GM23338 (cell line): ENCODE measurements at regions not wholly inside any gene's neighbourhood (a gene's known extent, or its start where the extent isn't known, plus 50 kb on each side); places are given as distances from the start of the nearest gene placed in this dataset.

ENCODE experiments used
- CREB1 ChIP-seq: fragments of 250-450 bp; sonication (Bioruptor Pico); IDR thresholded peaks from 2 replicates; pipeline ENCODE4 v1.5.0; 2020; ENCODE audit warnings: low read depth, mild to moderate bottlenecking, moderate library complexity
- CTCF ChIP-seq, 2 experiments: fragments of 200-600 bp in 1 of 2; sonication (generic) in 1 of 2; conservative IDR thresholded peaks; 2 replicates each; pipeline versions ENCODE4 v1.5.1 to v1.6.1; 2016 to 2017; ENCODE audit warnings: antibody characterized with exemption in 2 of 2, low read depth in 2 of 2, mild to moderate bottlenecking in 2 of 2, moderate library complexity in 1 of 2
- ETS1 ChIP-seq: IDR thresholded peaks from 2 replicates; pipeline ENCODE4 v1.6.1; 2016; ENCODE audit warnings: antibody characterized with exemption
- EZH2 ChIP-seq: fragments of 200-600 bp; sonication (generic); IDR thresholded peaks from one replicate; pipeline ENCODE4 v1.8.0; 2017; ENCODE audit warnings: antibody characterized with exemption, mild to moderate bottlenecking, low read depth; ENCODE audit not compliant: unreplicated experiment
- EZH2phosphoT487 ChIP-seq: fragments of 200-600 bp; sonication (generic); IDR thresholded peaks from one replicate; pipeline ENCODE4 v1.8.1; 2018; ENCODE audit warnings: antibody characterized with exemption; ENCODE audit not compliant: unreplicated experiment
- JUNB ChIP-seq: IDR thresholded peaks from one replicate; pipeline ENCODE4 v1.6.1; 2016; ENCODE audit warnings: antibody characterized with exemption; ENCODE audit not compliant: unreplicated experiment
- POLR2AphosphoS5 ChIP-seq: IDR thresholded peaks from 2 replicates; pipeline ENCODE4 v1.6.1; 2016; ENCODE audit warnings: antibody characterized with exemption, low read depth
- REST ChIP-seq: IDR thresholded peaks from one replicate; pipeline ENCODE4 v1.6.1; 2018; ENCODE audit warnings: antibody characterized with exemption; ENCODE audit not compliant: unreplicated experiment
- ZNF114 ChIP-seq: fragments of 250-450 bp; sonication (Bioruptor Pico); IDR thresholded peaks from 2 replicates; pipeline ENCODE4 v1.5.0; 2020; ENCODE audit warnings: mild to moderate bottlenecking, moderate library complexity
- ZNF462 ChIP-seq: fragments of 250-450 bp; sonication (Bioruptor Pico); IDR thresholded peaks from 2 replicates; pipeline ENCODE4 v1.5.0; 2020; ENCODE audit warnings: mild to moderate bottlenecking, moderate library complexity

GRCh38 chr9:107108342-107109130, 174.5 kb upstream of the RAD23B start:
- TF ChIP-seq EZH2 (no peak), CTCF (conservative IDR thresholded peaks at IDR 0.05; ENCODE audit: low read depth in 2 of 2) (no peak), EZH2phosphoT487 (no peak), ZNF114 (CRISPR knock-in tag) (no peak), POLR2AphosphoS5 (no peak), JUNB (no peak), CREB1 (CRISPR knock-in tag) (no peak), ETS1 (no peak), REST (no peak), ZNF462 (no peak)
